Uterus (tissue), 2 donors: ENCODE measurements at regions not wholly inside any gene's neighbourhood (a gene's known extent, or its start where the extent isn't known, plus 50 kb on each side); places are given as distances from the start of the nearest gene placed in this dataset.

Experiments
- POLR2A ChIP-seq, 2 donors: fragments of 450-650 bp; IDR thresholded peaks; one replicate each; pipeline ENCODE4 v1.6.1; 2016; ENCODE audit warnings: antibody characterized with exemption in 2 of 2, mild to moderate bottlenecking in 1 of 2, moderate library complexity in 1 of 2
- TF ChIP-seq, protein P1 (sequence below), 4 experiments: fragments of 200-600 bp in 2 of 4; fragments of 450-650 bp in 2 of 4; sonication (generic) in 2 of 4; IDR thresholded peaks; one replicate each; pipeline ENCODE4 v1.5.1; 2016 to 2019; ENCODE audit warnings: antibody characterized with exemption in 4 of 4, mild to moderate bottlenecking in 2 of 4, moderate library complexity in 1 of 4

DNA sequence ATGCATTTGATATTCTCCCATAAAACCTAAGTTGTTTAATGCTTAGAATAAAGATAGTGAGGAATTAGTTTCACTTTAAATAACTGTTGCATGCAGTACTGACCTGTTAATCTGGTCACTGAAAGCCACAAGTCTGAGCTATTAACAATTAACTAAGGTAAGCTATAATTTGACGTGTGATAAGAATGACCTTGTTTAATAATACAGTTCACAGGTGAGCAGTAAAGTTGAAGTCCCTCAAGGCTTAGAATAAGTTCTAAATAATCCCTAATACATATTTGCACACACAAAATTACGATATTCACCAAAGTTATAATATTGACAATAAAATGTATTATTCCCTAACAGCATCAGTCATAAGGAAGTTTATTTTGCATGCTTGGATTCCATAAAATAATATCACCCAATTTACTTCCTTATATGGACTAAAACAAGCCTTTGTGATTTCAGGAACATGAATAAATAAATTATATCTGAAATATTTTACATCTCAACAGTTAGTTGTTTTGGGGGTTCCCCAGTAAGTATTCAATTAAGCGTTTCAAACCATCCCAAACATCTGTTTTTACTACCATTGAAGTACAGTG is 70.6 kb upstream of the CHRM3 start:
- TF ChIP-seq, protein P1, sequence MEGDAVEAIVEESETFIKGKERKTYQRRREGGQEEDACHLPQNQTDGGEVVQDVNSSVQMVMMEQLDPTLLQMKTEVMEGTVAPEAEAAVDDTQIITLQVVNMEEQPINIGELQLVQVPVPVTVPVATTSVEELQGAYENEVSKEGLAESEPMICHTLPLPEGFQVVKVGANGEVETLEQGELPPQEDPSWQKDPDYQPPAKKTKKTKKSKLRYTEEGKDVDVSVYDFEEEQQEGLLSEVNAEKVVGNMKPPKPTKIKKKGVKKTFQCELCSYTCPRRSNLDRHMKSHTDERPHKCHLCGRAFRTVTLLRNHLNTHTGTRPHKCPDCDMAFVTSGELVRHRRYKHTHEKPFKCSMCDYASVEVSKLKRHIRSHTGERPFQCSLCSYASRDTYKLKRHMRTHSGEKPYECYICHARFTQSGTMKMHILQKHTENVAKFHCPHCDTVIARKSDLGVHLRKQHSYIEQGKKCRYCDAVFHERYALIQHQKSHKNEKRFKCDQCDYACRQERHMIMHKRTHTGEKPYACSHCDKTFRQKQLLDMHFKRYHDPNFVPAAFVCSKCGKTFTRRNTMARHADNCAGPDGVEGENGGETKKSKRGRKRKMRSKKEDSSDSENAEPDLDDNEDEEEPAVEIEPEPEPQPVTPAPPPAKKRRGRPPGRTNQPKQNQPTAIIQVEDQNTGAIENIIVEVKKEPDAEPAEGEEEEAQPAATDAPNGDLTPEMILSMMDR (IDR thresholded peaks at IDR 0.05) = no peak
- TF ChIP-seq POLR2A (IDR thresholded peaks at IDR 0.05) = no peak
